Sigmoid colon (tissue), 6 donors: ENCODE measurements at regions not wholly inside any gene's neighbourhood (a gene's known extent, or its start where the extent isn't known, plus 50 kb on each side); places are given as distances from the start of the nearest gene placed in this dataset.

Source experiments
- DNase-seq: peaks from one replicate; pipeline ENCODE4 v3.0.0-alpha.2; 2019
- H3K27ac ChIP-seq, 4 donors: fragments of 200-600 bp; sonication (generic); one replicate each; pipeline ENCODE4 v1.5.1; 2016 to 2019; ENCODE audit warnings: mild to moderate bottlenecking in 1 of 4
- H3K27me3 ChIP-seq, 3 donors: fragments of 200-600 bp; sonication (generic); one replicate each; pipeline ENCODE4 v1.5.1; 2019; ENCODE audit warnings: mild to moderate bottlenecking in 1 of 3
- H3K36me3 ChIP-seq, 4 donors: fragments of 200-600 bp; sonication (generic); one replicate each; pipeline ENCODE4 v1.5.1; 2016 to 2019
- H3K4me1 ChIP-seq, 4 donors: fragments of 200-600 bp; sonication (generic); one replicate each; pipeline ENCODE4 v1.5.1; 2017 to 2019
- H3K4me3 ChIP-seq, 4 donors: fragments of 200-600 bp; sonication (generic); one replicate each; pipeline ENCODE4 v1.5.1; 2017 to 2019; ENCODE audit warnings: mild to moderate bottlenecking in 2 of 4, moderate library complexity in 1 of 4
- H3K9me3 ChIP-seq, 4 donors: fragments of 200-600 bp in 3 of 4; sonication (generic) in 3 of 4; one replicate each; pipeline versions ENCODE4 v1.5.1 to v1.6.1; 2013 to 2019
- CTCF ChIP-seq, 4 experiments: fragments of 450-650 bp in 3 of 4; fragments of 200-600 bp in 1 of 4; IDR thresholded peaks; one replicate each; pipeline ENCODE4 v1.5.1; 2016 to 2019; ENCODE audit warnings: antibody characterized with exemption in 4 of 4, mild to moderate bottlenecking in 3 of 4, moderate library complexity in 2 of 4
- EP300 ChIP-seq, 4 donors: sonication (generic); formaldehyde crosslinking; IDR thresholded peaks; one replicate each; pipeline ENCODE4 v1.6.1; 2017; ENCODE audit warnings: antibody characterized with exemption in 4 of 4
- POLR2A ChIP-seq, 2 donors: fragments of 450-650 bp; IDR thresholded peaks; one replicate each; pipeline ENCODE4 v1.6.1; 2016; ENCODE audit warnings: antibody characterized with exemption in 2 of 2, mild to moderate bottlenecking in 2 of 2, moderate library complexity in 2 of 2
- POLR2AphosphoS5 ChIP-seq, 4 donors: sonication (generic); formaldehyde crosslinking; IDR thresholded peaks; one replicate each; pipeline ENCODE4 v1.6.1; 2017; ENCODE audit warnings: antibody characterized with exemption in 4 of 4
- WGBS, 2 donors: extraction: QIAGEN DNeasy Blood & Tissue Kit; methylation state at CpG; one replicate each; pipeline ENCODE4 v1.1.7; 2013; 5-methylcytosine and 5-hydroxymethylcytosine counted together
- intact Hi-C: fragments of 100-400 bp; cut with DNase I; formaldehyde crosslinking; loops from one replicate; pipeline ENCODE4 v1.15.1; 2023
- donor health status: healthy with polysubstance abuse.
- donor health status: healthy.

- Histone ChIP-seq H3K9me3 (no peaks in the 10 kb centered on the region), H3K4me3 (no peak overlapping the region), H3K27me3 (no peaks in the 10 kb centered on the region), H3K4me1 (peaks cover 0 to 6% (median 0%) of the 10 kb centered on the region in 4 donors), H3K36me3 (no peaks in the 10 kb centered on the region), H3K27ac (no peak overlapping the region)
- no peak for DNase-seq
- intact Hi-C loops: no loop called here
- TF ChIP-seq CTCF (IDR thresholded peaks at IDR 0.05): no peak
- TF ChIP-seq POLR2A (IDR thresholded peaks at IDR 0.05): no peak
- TF ChIP-seq POLR2AphosphoS5 (IDR thresholded peaks at IDR 0.05): no peak
- TF ChIP-seq EP300 (IDR thresholded peaks at IDR 0.05): no peak
These were observed 59.7 kb downstream of the TEX35 start for GRCh38 chr1:178572604-178573003.

GRCh38 chr1:178573330-178573729 is 60.4 kb downstream of the TEX35 start:
- H3K4me1 ChIP-seq: peaks cover 0 to 6% (median 0%) of the 10 kb centered on the region in 4 donors
- H3K27me3 ChIP-seq: no peaks in the 10 kb centered on the region
- H3K27ac ChIP-seq: no peak overlapping the region
- no peaks in the 10 kb centered on the region for H3K9me3 ChIP-seq
- no peak for TF ChIP-seq EP300 (IDR thresholded peaks at IDR 0.05)
- no peak for DNase-seq
- intact Hi-C loops: no loop called here
- no peak overlapping the region for H3K4me3 ChIP-seq
- H3K36me3 ChIP-seq: no peaks in the 10 kb centered on the region
- WGBS, 2 donors: 76 to 77% methylated on average over 3 of the region's 3 CpGs

- TF ChIP-seq POLR2AphosphoS5 (IDR thresholded peaks at IDR 0.05): no peak
- no peak for TF ChIP-seq CTCF (IDR thresholded peaks at IDR 0.05)
- TF ChIP-seq EP300 (IDR thresholded peaks at IDR 0.05): no peak
- TF ChIP-seq POLR2A (IDR thresholded peaks at IDR 0.05): no peak
- intact Hi-C loops: no loop called here
- no peaks in the 10 kb centered on the region for H3K36me3 ChIP-seq
- no peak overlapping the region for H3K4me3 ChIP-seq
- H3K9me3 ChIP-seq: no peaks in the 10 kb centered on the region
- H3K27ac ChIP-seq: no peak overlapping the region
- no peaks in the 10 kb centered on the region for H3K27me3 ChIP-seq
- H3K4me1 ChIP-seq: peaks cover 0 to 6% (median 0%) of the 10 kb centered on the region in 4 donors
- WGBS, 2 donors: 21 to 75% methylated on average over 2 of the region's 2 CpGs
- no peak for DNase-seq
These were observed 61.4 kb downstream of the TEX35 start for GRCh38 chr1:178574345-178574744.

- DNase-seq: no peak
- 26 to 29% methylated on average over 3 of the region's 3 CpGs for WGBS, 2 donors
These were observed 62.9 kb downstream of the TEX35 start for GRCh38 chr1:178575611-178576361.

GRCh38 chr1:178576841-178577240 is 63.9 kb downstream of the TEX35 start:
- H3K4me3 ChIP-seq: no peak overlapping the region
- no peaks in the 10 kb centered on the region for H3K36me3 ChIP-seq
- H3K27me3 ChIP-seq: no peaks in the 10 kb centered on the region
- peaks cover 0 to 6% (median 0%) of the 10 kb centered on the region in 4 donors for H3K4me1 ChIP-seq
- no peak overlapping the region for H3K27ac ChIP-seq
- no peak for DNase-seq
- H3K9me3 ChIP-seq: no peaks in the 10 kb centered on the region
- TF ChIP-seq EP300 (IDR thresholded peaks at IDR 0.05) (no peak), POLR2A (IDR thresholded peaks at IDR 0.05) (no peak), CTCF (IDR thresholded peaks at IDR 0.05) (no peak), POLR2AphosphoS5 (IDR thresholded peaks at IDR 0.05) (no peak)
- intact Hi-C loops: no loop called here
- 87 to 96% methylated on average over 6 of the region's 6 CpGs for WGBS, 2 donors

More at GRCh38 chr1:178575611-178576361, 62.9 kb downstream of the TEX35 start:
- Histone ChIP-seq H3K27me3 (no peaks in the 10 kb centered on the region), H3K36me3 (no peaks in the 10 kb centered on the region), H3K27ac (no peak overlapping the region), H3K4me1 (peaks cover 0 to 6% (median 0%) of the 10 kb centered on the region in 4 donors), H3K4me3 (no peak overlapping the region), H3K9me3 (no peaks in the 10 kb centered on the region)
- TF ChIP-seq EP300 (IDR thresholded peaks at IDR 0.05): no peak
- TF ChIP-seq CTCF (IDR thresholded peaks at IDR 0.05): no peak
- TF ChIP-seq POLR2AphosphoS5 (IDR thresholded peaks at IDR 0.05): no peak
- peak in 1 of 2 donors; percentile 9 for TF ChIP-seq POLR2A (IDR thresholded peaks at IDR 0.05)
- intact Hi-C loops: no loop called here
